Stomach smooth muscle (tissue), 2 donors: ENCODE measurements at regions not wholly inside any gene's neighbourhood (a gene's known extent, or its start where the extent isn't known, plus 50 kb on each side); places are given as distances from the start of the nearest gene placed in this dataset.
"Not testable (repeated sequence)": the region's sequence is repeated elsewhere in the genome, so short reads cannot be mapped to it uniquely, and the experiment has no call there.

Source experiments
- H3K27ac ChIP-seq: one replicate; pipeline ENCODE4 v1.7.0; 2013; ENCODE audit warnings: mild to moderate bottlenecking, low read length, inconsistent platforms
- H3K27me3 ChIP-seq, 2 donors: one replicate each; pipeline ENCODE4 v1.7.0; 2013; ENCODE audit warnings: low read length in 2 of 2; ENCODE audit not compliant: insufficient read depth in 2 of 2, control insufficient read depth in 1 of 2
- H3K36me3 ChIP-seq, 2 donors: one replicate each; pipeline ENCODE4 v1.7.0; 2013; ENCODE audit warnings: low read length in 2 of 2; ENCODE audit not compliant: control insufficient read depth in 2 of 2, insufficient read depth in 2 of 2
- H3K4me1 ChIP-seq: one replicate; pipeline ENCODE4 v1.7.0; 2013; ENCODE audit warnings: low read length; ENCODE audit not compliant: control insufficient read depth, insufficient read depth
- H3K4me3 ChIP-seq, 2 donors: one replicate each; pipeline ENCODE4 v1.7.0; 2013; ENCODE audit warnings: low read length in 2 of 2
- H3K9ac ChIP-seq, 2 donors: one replicate each; pipeline ENCODE4 v1.7.0; 2013; ENCODE audit warnings: low read length in 2 of 2, mild to moderate bottlenecking in 1 of 2
- H3K9me3 ChIP-seq, 2 donors: one replicate each; pipeline ENCODE4 v1.7.0; 2013; ENCODE audit warnings: low read length in 2 of 2; ENCODE audit not compliant: control insufficient read depth in 2 of 2
- donor health status: healthy.
- donor health status: Pancreatic carcinoma.

GRCh38 chr5:39761199-39761950 lies 336.6 kb upstream of the DAB2 start:
- Histone ChIP-seq H3K27me3 (no peaks in the 10 kb centered on the region), H3K9ac (no peak overlapping the region), H3K4me1 (no peaks in the 10 kb centered on the region), H3K36me3 (no peaks in the 10 kb centered on the region), H3K27ac (no peak overlapping the region), H3K4me3 (no peak overlapping the region), H3K9me3 (no peaks in the 10 kb centered on the region)

- no peak overlapping the region for H3K4me3 ChIP-seq
- no peak overlapping the region for H3K27ac ChIP-seq
- no peaks in the 10 kb centered on the region for H3K9me3 ChIP-seq
- H3K36me3 ChIP-seq = no peaks in the 10 kb centered on the region
- no peaks in the 10 kb centered on the region for H3K4me1 ChIP-seq
- H3K9ac ChIP-seq = no peak overlapping the region
- no peaks in the 10 kb centered on the region for H3K27me3 ChIP-seq
These were observed 335.8 kb upstream of the DAB2 start for GRCh38 chr5:39760385-39761198.

DNA sequence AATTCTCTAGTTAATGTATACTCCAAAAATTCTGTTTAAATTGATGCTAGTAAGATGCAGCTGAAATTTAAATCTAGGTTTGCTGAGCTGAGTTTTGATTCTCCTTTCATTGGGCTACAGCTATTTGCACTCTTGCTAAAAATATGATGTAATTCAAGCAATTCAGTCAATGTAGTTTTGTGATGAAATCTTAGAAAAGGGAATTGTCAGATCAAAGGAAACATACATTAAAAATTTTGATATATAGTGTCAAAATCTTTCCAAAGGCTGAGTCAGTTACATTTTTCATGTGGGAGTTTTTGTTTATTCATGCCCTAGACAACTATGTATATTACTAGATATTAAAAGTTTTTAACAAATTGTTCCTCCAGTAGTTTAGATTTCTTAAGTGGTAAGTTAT lies 334.9 kb upstream of the DAB2 start:
- H3K36me3 ChIP-seq = no peaks in the 10 kb centered on the region
- H3K4me3 ChIP-seq = no peak overlapping the region
- H3K9ac ChIP-seq = no peak overlapping the region
- no peaks in the 10 kb centered on the region for H3K4me1 ChIP-seq
- no peaks in the 10 kb centered on the region for H3K27me3 ChIP-seq
- no peak overlapping the region for H3K27ac ChIP-seq
- no peaks in the 10 kb centered on the region for H3K9me3 ChIP-seq

GRCh38 chr5:39758426-39758825 lies 333.6 kb upstream of the DAB2 start:
- Histone ChIP-seq H3K36me3 (no peaks in the 10 kb centered on the region), H3K27ac (no peak overlapping the region), H3K4me3 (no peak overlapping the region), H3K9me3 (no peaks in the 10 kb centered on the region), H3K27me3 (no peaks in the 10 kb centered on the region), H3K4me1 (no peaks in the 10 kb centered on the region), H3K9ac (no peak overlapping the region)

DNA sequence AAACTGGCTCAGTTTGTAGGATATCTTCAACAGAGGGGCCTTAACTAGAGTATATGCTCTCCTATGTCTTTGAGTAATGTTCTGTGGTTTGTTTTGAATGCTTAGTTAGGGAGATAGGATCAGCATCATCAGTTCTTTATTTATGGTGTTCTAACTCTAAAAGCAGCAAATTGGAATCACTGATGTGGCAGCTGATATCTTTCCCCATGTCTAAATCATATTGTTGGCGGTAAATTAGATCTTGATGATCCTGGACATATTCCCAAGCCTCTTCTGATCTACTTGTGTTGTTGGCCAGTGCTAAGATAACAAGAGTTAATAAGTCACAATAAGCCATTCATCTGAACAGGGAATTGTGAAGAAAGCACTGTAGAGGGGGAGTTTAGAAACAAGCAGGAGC lies 332.4 kb upstream of the DAB2 start:
- H3K9ac ChIP-seq = no peak overlapping the region

GRCh38 chr5:39755986-39756385 lies 331.2 kb upstream of the DAB2 start:
- Histone ChIP-seq H3K36me3 (no peaks in the 10 kb centered on the region), H3K27me3 (no peaks in the 10 kb centered on the region), H3K9ac (no peak overlapping the region), H3K27ac (no peak overlapping the region), H3K9me3 (no peaks in the 10 kb centered on the region), H3K4me1 (no peaks in the 10 kb centered on the region), H3K4me3 (no peak overlapping the region)

More for the DNA sequence above, 332.4 kb upstream of the DAB2 start:
- H3K36me3 ChIP-seq = no peaks in the 10 kb centered on the region
- no peaks in the 10 kb centered on the region for H3K4me1 ChIP-seq
- H3K9me3 ChIP-seq = no peaks in the 10 kb centered on the region
- no peaks in the 10 kb centered on the region for H3K27me3 ChIP-seq
- H3K4me3 ChIP-seq = no peak overlapping the region
- H3K27ac ChIP-seq = no peak overlapping the region

DNA sequence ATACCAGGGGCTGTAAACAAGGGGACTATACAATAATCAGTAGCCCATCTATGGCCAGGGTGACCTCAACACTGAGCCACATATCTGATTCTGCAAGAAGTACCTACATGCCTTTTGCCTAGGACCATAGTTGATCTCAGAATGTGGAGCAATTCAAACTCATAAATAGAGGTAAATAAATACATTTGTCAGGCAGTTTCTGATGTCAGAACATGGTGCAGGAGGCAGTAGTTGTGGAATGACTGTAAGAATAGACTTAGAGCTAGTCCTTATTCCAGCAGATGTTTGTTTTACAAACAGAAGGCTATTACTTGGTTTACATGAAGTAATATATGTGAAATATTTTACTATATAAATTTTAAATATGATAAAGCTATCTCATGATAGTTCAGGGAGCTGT lies 330.7 kb upstream of the DAB2 start:
- Histone ChIP-seq H3K4me3 (no peak overlapping the region), H3K27me3 (no peaks in the 10 kb centered on the region), H3K4me1 (no peaks in the 10 kb centered on the region), H3K27ac (no peak overlapping the region), H3K36me3 (no peaks in the 10 kb centered on the region), H3K9me3 (peaks cover 0 to 3% of the 10 kb centered on the region in 2 donors), H3K9ac (no peak overlapping the region)

DNA sequence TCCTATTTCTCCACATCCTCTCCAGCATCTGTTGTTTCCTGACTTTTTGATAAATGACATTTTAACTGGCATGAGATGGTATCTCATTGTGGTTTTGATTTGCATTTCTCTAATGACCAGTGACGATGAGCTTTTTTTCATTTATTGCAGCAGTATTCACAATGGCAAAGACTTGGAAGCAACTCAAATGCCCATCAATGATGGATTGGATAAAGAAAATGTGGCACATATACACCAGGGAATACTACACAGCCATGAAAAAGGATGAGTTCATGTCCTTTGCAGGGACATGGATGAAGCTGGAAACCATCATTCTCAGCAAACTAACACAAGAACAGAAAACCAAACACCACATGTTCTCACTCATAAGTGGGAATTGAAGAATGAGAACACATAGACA lies 329.0 kb upstream of the DAB2 start:
- not testable (repeated sequence) for H3K9me3 ChIP-seq, H3K4me3 ChIP-seq, H3K4me1 ChIP-seq, H3K27me3 ChIP-seq, H3K27ac ChIP-seq, H3K9ac ChIP-seq, H3K36me3 ChIP-seq

GRCh38 chr5:39750661-39751060 lies 325.9 kb upstream of the DAB2 start:
- no peak overlapping the region for H3K4me3 ChIP-seq
- H3K27me3 ChIP-seq = no peaks in the 10 kb centered on the region
- H3K9me3 ChIP-seq = peaks cover 0 to 3% of the 10 kb centered on the region in 2 donors

DNA sequence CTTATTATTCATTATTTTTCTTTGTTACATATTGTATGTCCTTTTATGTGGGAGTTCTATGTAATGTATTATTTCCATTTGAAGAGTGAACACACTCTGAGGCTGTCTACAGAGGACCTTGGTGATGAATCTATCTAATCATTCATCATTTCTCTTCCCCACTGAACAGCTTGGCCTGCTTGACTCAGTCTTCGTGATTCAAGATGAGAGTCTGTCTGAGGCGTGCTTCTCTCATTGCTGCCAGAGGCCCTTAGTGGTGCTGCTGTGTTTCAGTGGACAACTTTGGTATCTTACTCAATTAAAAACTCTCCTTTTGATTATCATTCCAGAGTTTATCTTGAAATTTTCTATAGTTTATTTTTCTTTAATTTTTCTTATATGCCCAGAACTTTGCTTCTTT lies 318.1 kb upstream of the DAB2 start:
- no peaks in the 10 kb centered on the region for H3K4me1 ChIP-seq
- no peak overlapping the region for H3K4me3 ChIP-seq

More at GRCh38 chr5:39750661-39751060, 325.9 kb upstream of the DAB2 start:
- no peak overlapping the region for H3K9ac ChIP-seq
- H3K4me1 ChIP-seq = no peaks in the 10 kb centered on the region
- no peak overlapping the region for H3K27ac ChIP-seq
- no peaks in the 10 kb centered on the region for H3K36me3 ChIP-seq

GRCh38 chr5:39740404-39740803 lies 315.6 kb upstream of the DAB2 start:
- no peaks in the 10 kb centered on the region for H3K9me3 ChIP-seq
- H3K36me3 ChIP-seq = no peaks in the 10 kb centered on the region
- no peak overlapping the region for H3K4me3 ChIP-seq
- no peaks in the 10 kb centered on the region for H3K27me3 ChIP-seq
- H3K27ac ChIP-seq = no peak overlapping the region
- no peak overlapping the region for H3K9ac ChIP-seq
- no peaks in the 10 kb centered on the region for H3K4me1 ChIP-seq

More for the DNA sequence above, 318.1 kb upstream of the DAB2 start:
- Histone ChIP-seq H3K9ac (no peak overlapping the region), H3K36me3 (no peaks in the 10 kb centered on the region), H3K27me3 (no peaks in the 10 kb centered on the region), H3K27ac (no peak overlapping the region), H3K9me3 (no peaks in the 10 kb centered on the region)
